ENCODE measurements at regions not wholly inside any gene's neighbourhood (a gene's known extent, or its start where the extent isn't known, plus 50 kb on each side); places are given as distances from the start of the nearest gene placed in this dataset.
A peak's percentile ranks its signal among the peaks of the same experiment; 100 is the strongest.

DNA sequence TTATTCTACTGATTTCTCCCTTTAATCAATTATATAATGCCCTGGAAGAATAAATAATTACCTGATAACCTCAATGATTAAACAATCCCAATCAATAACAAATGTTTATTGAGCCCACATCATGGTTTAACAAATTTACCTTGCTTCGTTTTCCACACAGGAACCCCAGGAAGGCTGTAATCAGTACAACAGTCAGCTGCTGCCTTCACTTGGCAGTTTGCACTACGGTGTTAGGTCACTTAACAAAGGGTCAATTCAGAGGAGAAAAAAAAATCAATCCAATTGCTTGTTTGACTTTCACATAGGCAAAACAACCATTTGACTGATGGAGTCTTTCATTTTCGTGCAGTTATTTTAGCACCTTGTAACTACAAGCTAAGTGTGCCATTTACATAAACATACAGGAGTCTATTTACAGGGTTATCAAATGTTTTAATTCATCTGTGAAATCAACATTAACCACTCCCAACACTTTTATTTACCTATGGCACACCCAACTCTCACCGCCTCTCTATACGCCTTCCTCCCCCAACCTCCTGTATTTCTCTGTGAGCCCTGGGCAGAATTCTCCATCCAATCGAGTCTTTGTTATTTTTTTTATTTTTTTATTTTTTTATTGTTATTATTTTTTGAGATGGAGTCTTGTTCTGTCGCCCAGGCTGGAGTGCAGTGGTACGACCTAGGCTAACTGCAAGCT, 140.4 kb upstream of the TAB2 start:
- DNase-seq (ENCODE audit: extremely low read depth in 1 of 2, low read depth in 1 of 2): no peak

GRCh38 chr6:149179431-149179830, 138.1 kb upstream of the TAB2 start:
- no peak for DNase-seq (ENCODE audit: extremely low read depth in 1 of 2, low read depth in 1 of 2)

GRCh38 chr6:149181304-149181703, 136.2 kb upstream of the TAB2 start:
- no peak for DNase-seq (ENCODE audit: extremely low read depth in 1 of 2, low read depth in 1 of 2)

GRCh38 chr6:149182262-149182661, 135.2 kb upstream of the TAB2 start:
- DNase-seq (ENCODE audit: extremely low read depth in 1 of 2, low read depth in 1 of 2): no peak

DNA sequence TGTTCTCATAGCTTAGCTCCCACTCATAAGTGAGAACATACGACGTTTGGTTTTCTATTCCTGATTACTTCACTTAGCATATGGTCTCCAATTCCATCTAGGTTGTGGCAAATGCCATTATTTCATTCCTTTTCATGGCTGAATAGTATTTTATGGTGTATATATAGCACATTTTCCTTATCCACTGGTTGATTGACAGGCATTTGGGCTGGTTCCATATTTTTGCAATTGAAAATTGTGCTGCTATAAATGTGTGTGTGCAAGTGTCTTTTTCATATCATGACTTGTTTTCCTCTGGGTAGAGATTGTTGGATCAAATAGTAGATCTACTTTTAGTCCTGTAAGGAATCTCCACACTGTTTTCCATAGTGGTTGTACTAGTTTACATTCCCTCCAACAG, 133.0 kb upstream of the TAB2 start:
- DNase-seq (ENCODE audit: extremely low read depth in 1 of 2, low read depth in 1 of 2): no peak

DNA sequence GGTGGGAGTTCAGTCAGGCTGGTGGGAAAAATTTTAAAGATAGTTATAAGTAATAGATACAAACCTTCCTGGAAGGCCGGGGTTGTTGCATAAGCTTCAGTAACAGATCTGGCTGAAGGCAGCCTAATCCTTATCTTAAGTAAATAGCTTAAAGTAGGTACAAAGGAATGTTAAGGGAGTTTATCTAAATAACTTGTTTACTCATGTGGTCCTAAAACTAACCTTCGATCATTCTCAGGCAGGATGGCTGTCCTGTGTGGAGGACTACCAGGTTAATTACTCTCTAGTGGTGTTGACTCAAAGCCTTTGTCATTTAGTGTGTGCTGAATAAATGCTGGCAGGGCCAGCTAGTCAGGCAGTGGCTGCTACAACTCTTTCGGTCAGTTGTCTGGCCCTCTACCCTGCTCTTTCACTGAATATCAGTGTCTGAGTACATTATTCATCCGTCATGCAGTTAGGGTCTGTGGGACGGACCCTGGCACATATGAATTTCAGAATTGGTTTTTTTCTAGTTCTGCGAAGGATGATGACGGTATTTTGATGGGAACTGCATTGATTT, 131.6 kb upstream of the TAB2 start:
- DNase-seq (ENCODE audit: extremely low read depth in 1 of 2, low read depth in 1 of 2): no peak

- no peak for DNase-seq (ENCODE audit: extremely low read depth in 1 of 2, low read depth in 1 of 2)
These were observed 130.6 kb upstream of the TAB2 start for GRCh38 chr6:149186873-149187272.

GRCh38 chr6:149190224-149190831, 127.2 kb upstream of the TAB2 start:
- peak; percentile 25 to 48 for DNase-seq (ENCODE audit: extremely low read depth in 1 of 2, low read depth in 1 of 2)

DNA sequence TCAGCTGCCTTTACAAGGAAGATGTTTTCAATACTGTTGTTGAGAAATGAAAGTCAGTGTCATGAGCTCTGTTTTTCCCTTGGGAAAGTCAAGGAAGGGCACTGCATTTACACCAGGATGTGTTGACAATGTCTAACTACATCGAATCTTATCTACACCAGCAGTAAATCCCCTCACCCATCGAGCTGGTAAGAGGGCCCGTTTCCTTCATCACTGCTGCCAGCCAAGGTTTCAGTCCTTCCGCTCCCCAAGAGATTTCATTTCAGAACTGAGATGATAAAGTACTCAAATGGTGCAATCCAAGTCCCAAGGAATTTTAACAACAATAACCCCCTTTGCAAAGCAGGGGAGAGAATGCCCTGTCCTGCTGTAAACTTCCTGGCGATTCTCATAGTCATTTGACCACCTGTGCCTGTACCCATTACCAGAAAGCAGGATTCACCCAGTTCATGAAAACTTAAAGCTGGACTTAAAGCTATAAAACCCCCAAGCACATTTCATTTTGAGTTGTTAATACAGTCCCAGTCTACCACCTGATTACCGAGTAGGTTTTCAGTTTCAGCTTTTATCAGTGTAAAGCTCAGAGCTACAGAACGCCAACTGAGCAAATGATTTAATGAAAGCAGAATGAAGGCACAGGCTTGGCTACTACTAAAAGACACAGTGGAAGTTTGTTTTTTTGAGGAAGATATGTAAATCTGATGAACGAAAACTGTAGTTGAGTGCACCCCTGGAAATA, 122.5 kb upstream of the TAB2 start:
- no peak for DNase-seq (ENCODE audit: extremely low read depth in 1 of 2, low read depth in 1 of 2)

DNA sequence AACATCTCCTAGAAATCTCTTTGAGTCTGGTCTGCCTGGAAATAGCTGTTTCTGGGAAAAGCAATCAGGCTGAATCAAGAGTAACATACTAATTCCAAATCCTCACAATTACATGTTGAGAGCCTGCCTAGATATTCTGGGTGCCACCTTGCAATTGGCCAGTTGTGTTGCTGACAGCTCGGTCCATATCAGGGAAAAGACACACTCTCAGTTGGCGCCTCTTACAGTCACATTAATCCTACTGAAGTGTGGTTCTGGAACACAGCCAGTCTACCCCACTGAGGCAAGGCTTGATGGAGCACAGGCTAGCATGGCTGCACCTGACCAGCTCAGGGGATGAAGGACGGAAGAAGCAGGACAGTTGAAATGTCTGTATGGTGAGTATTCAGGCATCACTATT, 121.4 kb upstream of the TAB2 start:
- DNase-seq (ENCODE audit: extremely low read depth in 1 of 2, low read depth in 1 of 2): no peak

GRCh38 chr6:149197482-149197881, 120.0 kb upstream of the TAB2 start:
- DNase-seq (ENCODE audit: extremely low read depth in 1 of 2, low read depth in 1 of 2): no peak

GRCh38 chr6:149198265-149198664, 119.2 kb upstream of the TAB2 start:
- no peak for DNase-seq (ENCODE audit: extremely low read depth in 1 of 2, low read depth in 1 of 2)

DNA sequence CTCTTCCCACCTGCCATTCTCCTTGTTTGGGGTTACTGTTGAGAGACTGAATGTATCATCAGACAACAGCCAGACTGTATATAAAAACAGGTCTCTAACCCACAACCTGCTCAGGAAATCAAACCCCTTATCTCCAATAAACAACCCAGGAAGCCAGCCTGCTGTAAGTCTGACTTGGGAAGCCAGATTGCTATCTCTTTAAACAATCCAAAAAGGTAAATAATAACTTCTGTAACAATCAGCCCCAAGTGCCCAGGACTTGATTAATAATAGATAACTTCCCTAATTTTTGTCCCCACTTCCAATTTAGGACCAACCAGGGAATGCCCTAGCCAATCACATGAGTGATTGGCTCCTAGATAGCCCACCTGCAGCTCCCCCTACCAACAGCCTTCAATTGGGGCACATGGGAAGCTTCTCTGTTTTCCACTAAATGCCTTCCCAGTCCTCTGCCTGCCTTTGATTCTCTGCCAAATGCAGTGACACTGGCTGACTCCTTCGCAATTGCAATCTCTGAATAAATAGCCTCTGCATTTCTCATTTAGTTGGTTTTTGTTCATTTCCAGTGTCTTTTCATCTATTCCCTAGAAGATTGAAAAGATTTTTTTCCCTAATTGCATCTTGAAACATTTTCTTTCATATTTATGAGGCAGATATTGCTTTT, 117.1 kb upstream of the TAB2 start:
- DNase-seq (ENCODE audit: extremely low read depth in 1 of 2, low read depth in 1 of 2): no peak

DNA sequence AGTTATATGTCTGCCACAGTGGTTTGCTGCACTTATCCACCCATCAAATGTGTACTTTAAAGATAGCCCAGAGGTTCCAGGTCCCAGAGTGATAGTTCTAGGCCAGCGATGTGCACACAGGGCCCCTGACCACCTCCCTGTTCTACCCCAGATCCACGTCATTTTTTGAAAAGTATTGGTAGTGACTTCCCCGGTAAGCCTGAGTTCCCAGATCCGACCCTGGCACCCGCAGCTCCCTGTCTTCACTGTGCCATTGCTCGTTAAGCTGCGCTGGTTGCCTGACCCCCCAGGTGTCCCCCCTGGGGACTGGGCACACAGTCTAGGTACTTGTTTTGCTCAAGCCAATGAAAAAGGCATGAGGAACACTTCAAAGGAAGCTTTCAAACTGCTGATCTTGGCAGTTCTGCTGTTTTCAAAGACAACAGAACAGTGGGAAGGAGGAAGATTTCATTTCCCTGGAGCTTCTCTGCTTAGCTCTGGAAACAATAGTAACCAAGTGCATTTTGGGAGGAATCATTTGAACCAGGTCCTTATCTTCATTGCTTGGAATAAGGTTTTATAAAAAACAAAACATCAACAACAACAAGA, 116.3 kb upstream of the TAB2 start:
- DNase-seq (ENCODE audit: extremely low read depth in 1 of 2, low read depth in 1 of 2): no peak

DNA sequence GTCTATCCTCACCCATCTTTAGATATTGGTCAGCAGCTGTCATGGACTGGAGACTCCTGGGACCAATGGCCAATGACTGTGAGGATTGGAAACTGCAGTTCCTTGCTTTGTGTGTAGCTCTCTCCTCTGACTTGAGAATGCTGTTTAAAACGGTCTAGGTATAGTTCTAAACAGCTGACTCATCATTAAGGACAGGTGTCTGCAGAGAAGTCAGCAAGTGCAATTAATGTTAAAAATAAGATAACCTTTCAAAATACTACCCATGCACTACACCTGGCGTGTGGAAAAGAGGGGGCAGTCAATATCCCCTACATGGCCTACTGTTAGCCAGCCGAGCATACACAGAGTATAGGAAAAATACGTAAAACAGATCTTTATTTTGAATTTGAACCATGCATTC, 115.4 kb upstream of the TAB2 start:
- no peak for DNase-seq (ENCODE audit: extremely low read depth in 1 of 2, low read depth in 1 of 2)

DNA sequence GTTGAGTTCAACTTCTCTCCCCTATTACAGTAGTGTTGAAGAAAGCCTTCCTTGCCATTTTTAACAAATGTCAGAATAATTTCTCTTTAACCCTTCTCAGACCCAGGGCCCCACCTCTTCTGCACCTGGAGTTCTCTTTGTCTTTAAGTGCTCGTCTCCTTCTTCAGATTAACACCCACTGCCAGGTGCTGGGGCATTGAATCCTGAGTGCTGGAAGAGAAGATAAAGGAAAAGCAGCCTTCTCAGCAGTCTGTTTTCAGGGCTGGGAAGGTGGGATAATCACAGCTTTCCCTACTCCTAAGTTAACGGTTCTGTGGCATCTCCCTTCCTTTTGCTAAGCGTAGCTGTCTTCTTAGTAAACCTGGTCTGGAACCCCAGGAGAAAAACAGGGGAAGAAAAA, 114.6 kb upstream of the TAB2 start:
- no peak for DNase-seq (ENCODE audit: extremely low read depth in 1 of 2, low read depth in 1 of 2)

DNA sequence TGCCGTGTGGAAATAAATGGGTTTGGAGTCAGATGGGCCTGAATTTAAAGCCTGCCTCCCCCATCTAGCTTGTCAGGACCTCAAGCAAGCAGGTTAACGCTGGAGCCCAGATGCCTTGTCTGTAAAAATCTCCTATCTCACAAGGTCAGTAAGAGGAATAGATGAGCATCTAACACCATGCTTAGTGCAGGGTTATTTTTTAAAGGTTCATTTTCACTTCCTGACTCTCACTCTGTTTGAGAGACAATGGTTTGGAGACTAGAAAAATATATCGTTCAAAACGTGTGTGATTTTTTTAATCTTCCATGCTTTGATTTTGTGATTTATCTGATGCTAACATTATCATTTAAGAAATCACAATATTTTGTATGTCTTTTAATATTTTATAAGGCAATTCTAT, 114.0 kb upstream of the TAB2 start:
- DNase-seq (ENCODE audit: extremely low read depth in 1 of 2, low read depth in 1 of 2): no peak

GRCh38 chr6:149208134-149208601, 109.3 kb upstream of the TAB2 start:
- no peak for DNase-seq (ENCODE audit: extremely low read depth in 1 of 2, low read depth in 1 of 2)

GRCh38 chr6:149209871-149210775, 107.4 kb upstream of the TAB2 start:
- no peak for DNase-seq (ENCODE audit: extremely low read depth in 1 of 2, low read depth in 1 of 2)

DNA sequence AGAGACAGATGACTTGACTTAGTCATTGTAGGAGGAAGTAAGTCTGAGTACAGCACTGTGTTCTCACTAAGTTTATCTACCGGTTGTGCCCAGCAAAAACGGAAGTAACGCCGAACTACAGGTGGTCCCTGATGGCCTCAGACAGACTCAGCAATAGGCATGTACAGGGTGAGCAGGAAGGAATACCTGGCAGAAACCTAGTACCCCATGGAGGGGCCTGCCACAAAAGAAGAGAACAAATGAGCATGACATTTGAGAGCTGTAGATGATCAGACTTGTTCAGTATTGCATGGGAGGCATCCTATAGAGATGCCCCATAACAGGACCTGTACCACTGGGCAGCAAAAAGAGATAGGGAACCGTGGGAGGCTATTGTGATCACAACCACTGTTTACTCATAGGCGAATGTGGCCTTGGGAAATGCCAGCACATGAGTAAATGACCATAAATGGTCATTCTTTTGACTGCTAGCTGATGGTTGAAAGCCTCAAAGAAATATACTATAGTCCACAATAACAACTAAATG, 106.4 kb upstream of the TAB2 start:
- peak in 1 of 2 donors; percentile 23 for DNase-seq (ENCODE audit: extremely low read depth in 1 of 2, low read depth in 1 of 2)
